ENCODE measurements at regions not wholly inside any gene's neighbourhood (a gene's known extent, or its start where the extent isn't known, plus 50 kb on each side); places are given as distances from the start of the nearest gene placed in this dataset.

- DNase-seq (ENCODE audit: low spot score) = no peak
These were observed 377.1 kb downstream of the EFNA5 start for GRCh38 chr5:107293541-107294210.

DNA sequence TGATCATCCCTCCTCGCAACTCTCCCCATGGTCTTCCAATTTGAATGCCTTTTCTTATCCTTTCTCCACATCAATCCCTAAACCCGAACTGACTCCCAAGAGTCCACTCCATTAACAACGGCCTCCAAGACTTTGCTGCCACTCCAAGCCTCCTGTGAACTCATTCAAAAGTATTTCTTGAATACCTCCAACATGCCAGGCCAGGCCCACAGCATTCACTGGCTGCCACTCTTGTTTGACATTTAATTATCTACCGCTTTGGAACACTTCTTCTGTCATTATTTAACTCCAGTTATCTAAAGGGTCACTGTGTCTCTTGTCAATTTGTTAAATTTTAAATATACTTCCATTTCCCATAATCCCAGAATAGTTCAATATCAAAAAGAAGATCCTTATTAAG, 378.9 kb downstream of the EFNA5 start:
- no peak for DNase-seq (ENCODE audit: low spot score)

DNA sequence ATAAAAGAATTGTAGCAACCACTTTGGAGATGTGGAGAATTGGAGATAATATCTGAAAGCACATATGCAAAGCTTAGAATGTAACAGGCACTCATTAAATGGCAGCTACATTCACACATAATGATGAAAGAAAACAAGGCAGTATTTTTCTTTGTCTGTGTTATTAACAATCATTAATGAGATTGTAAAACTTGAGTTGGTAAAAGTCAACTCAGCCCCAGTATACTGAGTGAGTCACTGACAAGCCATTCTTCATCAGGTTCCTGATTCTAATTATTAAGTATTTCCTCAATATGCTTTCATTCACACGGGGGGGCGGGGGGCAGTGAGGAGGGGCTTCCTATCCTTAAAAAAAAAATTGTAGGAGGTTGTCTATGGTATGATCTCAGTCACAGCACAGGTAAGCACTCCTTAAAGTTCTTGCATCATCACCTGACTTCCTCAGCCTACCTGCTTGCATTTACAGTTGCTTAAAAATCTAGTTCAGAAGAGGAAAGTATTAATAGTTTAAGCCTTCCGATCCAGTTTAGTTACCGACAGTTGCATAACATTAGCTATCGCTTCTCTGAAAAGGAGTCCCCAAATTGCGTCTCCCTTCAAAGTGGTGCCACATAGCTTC, 379.8 kb downstream of the EFNA5 start:
- DNase-seq (ENCODE audit: low spot score) = no peak

- no peak for DNase-seq (ENCODE audit: low spot score)
These were observed 381.6 kb downstream of the EFNA5 start for GRCh38 chr5:107289030-107289714.

- no peak for DNase-seq (ENCODE audit: low spot score)
These were observed 384.2 kb downstream of the EFNA5 start for GRCh38 chr5:107286447-107287098.

- no peak for DNase-seq (ENCODE audit: low spot score)
These were observed 385.0 kb downstream of the EFNA5 start for GRCh38 chr5:107285772-107286171.

DNA sequence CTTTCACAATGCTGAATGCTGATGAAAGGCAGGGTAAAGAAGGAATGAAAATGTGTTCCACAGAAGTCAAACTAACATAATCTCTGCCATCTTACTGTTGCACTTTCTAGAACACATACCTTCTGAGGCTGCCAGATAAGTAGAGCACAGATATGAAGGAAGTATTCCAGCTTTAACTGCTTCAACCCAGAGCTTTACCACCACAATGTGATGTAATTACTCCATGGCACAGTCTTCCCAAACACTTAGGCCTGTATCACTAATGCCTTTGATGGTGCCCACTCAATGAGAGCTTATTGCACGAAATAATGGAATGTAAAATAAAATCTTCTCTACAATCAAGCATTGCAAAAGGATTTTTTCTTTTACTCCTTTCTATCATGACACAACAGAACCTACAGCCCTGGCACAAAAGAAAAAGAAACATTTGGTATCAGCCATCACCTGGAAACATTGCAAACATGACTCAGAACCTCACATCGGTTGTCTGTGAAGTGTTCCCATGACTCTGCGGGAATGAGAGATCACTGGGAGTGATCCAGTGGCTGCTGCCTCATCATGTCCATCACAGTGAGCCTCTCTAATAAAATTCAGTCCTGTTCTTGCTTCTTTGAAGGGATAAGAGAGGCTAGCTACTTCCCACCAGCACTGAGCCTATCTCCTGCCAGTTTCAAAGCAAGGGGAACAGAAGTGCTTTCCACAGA, 385.8 kb downstream of the EFNA5 start:
- no peak for DNase-seq (ENCODE audit: low spot score)

GRCh38 chr5:107282061-107282460, 388.7 kb downstream of the EFNA5 start:
- no peak for DNase-seq (ENCODE audit: low spot score)

- no peak for DNase-seq (ENCODE audit: low spot score)
These were observed 392.0 kb downstream of the EFNA5 start for GRCh38 chr5:107278774-107279173.

- no peak for DNase-seq (ENCODE audit: low spot score)
These were observed 393.1 kb downstream of the EFNA5 start for GRCh38 chr5:107277485-107278125.

- no peak for DNase-seq (ENCODE audit: low spot score)
These were observed 395.4 kb downstream of the EFNA5 start for GRCh38 chr5:107275333-107275732.

- no peak for DNase-seq (ENCODE audit: low spot score)
These were observed 396.2 kb downstream of the EFNA5 start for GRCh38 chr5:107274571-107274970.

DNA sequence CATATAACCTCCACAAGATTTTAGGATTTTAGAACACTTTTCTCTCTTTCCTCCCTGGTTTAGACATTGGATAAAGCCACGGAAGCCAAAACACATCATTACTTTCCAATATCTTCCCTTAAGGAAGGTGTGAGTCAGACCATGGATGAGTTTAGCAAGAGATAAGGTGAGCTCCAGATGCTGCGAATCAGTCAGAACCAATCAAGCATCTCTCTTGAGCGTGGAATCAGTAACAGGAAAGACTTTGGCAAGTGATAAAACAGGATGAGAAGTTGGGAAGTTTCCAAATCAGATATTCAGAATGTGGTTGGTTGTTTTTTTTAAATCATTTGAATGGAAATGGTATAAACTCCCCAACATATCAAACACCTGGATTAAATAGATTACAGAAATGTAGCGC, 397.8 kb downstream of the EFNA5 start:
- DNase-seq (ENCODE audit: low spot score) = no peak

- DNase-seq (ENCODE audit: low spot score) = no peak
These were observed 398.2 kb downstream of the EFNA5 start for GRCh38 chr5:107272509-107272908.

DNA sequence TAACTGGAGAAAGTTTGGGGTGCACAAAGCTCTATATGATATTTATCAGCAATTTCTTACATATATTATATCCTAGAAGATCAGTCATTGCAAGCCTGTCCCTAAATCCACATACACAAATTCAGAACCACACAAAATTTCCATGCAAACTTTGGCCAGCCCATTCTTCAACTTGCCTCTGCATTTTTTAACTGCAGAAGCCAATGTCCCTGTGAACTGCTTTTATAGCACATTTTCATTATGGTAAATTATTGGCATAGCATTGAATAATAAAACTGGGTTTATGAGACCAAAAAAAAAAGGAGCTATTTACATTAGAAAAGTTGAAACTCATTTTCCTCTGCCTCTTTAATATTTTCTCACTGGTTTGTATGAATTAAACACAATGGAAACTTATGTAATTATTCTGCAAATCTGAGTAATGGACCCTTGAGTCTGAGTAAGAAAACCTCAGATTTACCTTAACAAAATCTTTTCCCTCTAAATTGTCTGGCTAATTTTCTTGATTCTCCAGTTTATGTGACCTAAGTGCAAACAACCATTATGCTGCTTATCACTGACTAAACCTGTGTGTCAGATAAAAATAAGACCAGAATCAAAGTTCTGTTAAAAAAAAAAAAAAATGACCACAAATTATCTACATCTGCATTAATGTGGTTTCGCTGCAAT, 398.9 kb downstream of the EFNA5 start:
- DNase-seq (ENCODE audit: low spot score) = no peak

GRCh38 chr5:107270561-107270960, 400.2 kb downstream of the EFNA5 start:
- no peak for DNase-seq (ENCODE audit: low spot score)

DNA sequence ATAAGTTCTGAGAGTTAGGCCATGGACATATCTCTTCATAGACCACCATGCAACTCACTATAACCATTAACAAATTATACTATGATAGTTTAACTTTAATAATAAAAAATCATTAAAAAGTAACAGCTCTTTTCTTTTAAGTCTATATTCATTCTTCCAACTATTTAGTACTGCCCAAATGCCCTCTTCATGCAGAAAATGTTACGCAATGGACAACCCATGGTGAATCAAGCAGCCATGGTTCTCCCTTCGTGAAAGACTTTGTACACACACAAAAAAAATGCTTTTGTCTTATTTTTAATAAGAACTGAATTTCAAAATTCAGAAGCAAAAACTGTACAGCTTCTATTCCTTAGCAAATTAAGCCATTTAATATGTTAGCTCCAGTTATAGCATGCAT, 401.1 kb downstream of the EFNA5 start:
- no peak for DNase-seq (ENCODE audit: low spot score)

GRCh38 chr5:107269256-107269655, 401.5 kb downstream of the EFNA5 start:
- DNase-seq (ENCODE audit: low spot score) = no peak

- DNase-seq (ENCODE audit: low spot score) = no peak
These were observed 402.5 kb downstream of the EFNA5 start for GRCh38 chr5:107268241-107268640.

DNA sequence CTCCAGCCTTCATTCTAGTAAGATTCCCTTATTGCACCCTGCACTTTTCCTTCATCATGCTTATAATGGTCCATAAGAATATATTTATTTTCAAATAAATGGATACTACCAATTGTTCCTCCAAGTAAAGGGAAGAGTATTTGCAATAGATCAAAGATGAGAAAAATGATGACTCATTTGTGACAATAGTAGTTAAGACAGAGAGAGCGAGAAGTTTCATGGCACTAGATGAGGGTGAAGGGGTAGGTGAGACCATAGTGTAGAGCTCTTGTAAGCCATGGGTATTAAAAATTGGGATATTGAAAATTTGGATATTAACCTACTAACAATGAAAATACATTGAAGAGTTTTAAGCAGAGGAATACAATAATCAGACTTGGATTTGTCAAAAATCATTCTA, 404.6 kb downstream of the EFNA5 start:
- no peak for DNase-seq (ENCODE audit: low spot score)

- DNase-seq (ENCODE audit: low spot score) = no peak
These were observed 405.5 kb downstream of the EFNA5 start for GRCh38 chr5:107265193-107265592.
